ENCODE measurements at regions not wholly inside any gene's neighbourhood (a gene's known extent, or its start where the extent isn't known, plus 50 kb on each side); places are given as distances from the start of the nearest gene placed in this dataset.
"Not testable (repeated sequence)": the region's sequence is repeated elsewhere in the genome, so short reads cannot be mapped to it uniquely, and the experiment has no call there.

DNA sequence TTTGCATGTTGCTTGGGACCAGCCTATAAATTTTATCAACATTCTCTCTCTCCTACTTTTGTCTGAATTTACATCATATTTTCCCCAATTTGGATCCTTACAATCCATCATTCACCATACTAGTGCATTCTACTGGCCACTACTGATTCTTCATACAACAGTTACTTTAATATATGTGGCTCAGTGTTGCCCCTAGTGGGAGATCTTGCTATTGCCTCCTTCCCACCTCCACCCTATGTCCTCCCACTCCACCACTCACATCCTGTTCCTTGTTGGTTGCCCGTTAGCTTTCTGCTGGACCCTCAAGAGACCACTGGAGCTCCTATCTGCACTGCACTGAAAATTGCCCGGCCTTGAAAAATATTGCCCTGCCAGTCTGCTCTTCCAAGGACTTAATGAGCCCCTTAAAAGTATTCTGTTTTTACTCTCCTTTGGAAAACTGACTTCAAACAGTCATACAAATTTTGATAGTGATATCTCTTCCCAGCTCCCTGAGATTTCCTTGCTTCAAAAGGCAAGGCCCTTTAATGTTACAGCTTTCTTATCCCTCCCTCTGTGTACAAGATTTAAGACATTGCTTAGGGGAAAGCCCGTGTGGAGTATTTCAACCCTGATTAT, 243.2 kb upstream of the TMEM229A start:
- no peak for ATAC-seq
- DNase-seq: no peak
- intact Hi-C loops (cut with DNase I): no loop called here

DNA sequence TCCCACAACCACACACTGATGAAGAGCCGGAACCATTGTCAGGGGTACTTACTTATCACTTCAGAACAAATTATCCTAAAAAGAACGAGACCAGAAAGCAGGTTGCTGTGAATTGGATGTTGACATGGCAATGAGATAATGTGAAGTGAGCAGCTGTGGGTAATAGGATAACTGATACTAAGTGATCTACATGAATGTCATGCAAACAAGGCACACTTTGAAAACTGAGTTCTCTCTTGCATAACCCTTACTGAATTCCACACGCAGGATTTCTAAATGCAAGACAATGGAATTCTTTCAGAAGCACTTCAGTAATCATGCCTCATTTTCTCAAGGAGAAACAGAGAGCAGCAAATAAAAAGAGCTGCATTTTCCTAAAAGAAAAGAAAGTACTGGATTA, 242.5 kb upstream of the TMEM229A start:
- no peak for ATAC-seq
- DNase-seq: no peak
- intact Hi-C loops (cut with DNase I): no loop called here

DNA sequence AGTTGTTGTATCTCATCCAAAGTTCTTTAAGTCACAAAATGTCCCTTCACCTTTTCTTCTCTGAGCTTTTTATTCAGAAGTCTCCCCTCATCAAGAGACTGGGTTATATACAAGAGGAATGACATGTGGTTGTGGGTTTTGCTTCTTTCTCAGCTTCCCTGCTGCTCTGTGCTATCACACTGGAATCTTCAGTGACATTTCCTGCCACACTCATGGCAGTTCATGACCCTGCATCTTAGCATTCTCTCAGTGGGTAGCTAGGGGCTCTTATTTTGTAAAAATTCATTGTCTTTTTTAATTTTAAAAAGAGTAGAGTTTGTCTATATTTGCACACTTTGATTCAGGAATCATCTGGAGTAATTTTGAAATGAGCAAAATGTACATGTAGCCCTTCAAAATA, 236.9 kb upstream of the TMEM229A start:
- no peak for DNase-seq
- no peak for ATAC-seq
- intact Hi-C loops (cut with DNase I): no loop called here

DNA sequence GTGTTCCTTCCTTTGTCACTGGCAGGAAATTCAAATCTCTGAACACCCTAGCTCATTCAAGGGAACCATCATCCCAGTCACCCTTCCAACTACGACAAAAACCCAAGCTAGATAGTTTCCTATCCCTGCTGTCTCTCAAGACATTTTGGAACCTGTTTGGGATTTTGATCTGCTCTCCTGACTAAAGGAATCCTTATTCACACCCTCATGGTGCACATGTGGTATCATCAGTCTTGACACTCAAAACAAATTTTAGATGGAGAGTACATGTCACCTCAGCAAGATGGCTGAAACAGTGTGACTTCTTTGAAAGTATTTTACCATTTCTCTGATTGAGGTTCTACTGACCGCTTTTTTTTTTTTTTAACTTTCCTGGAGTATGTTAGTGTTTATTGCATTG, 234.3 kb upstream of the TMEM229A start:
- no peak for DNase-seq
- intact Hi-C loops (cut with DNase I): no loop called here

DNA sequence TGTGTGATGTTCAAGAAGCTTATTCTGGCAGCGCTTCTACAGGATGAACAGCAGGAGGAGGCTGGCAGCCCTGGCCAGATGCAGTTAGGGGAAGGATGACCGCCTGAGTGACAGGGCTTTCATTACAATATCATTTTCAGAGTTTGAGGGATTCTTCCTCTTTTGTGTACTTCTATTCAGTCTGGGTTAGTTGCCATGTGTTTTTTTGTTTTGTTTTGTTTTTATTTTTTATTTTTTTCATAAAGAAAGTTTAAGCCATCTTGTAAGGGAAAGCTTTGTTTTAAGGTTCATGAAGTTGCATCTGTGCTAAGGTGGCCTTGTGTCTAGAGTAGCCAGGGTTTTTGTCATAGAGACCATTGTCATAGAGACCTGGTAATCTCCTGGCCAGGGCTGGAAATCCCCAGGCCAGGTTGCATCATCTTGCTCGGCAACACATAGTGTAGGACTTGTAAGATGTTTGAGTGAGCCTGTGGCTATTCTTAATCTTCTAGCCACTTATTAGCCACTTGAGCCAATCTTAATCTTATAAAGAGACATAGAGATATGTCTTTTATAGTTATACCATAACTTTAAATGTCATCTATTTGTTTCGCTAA, 230.5 kb upstream of the TMEM229A start:
- intact Hi-C loops (cut with DNase I): no loop called here
- DNase-seq (no peak), ATAC-seq (no peak)

More for the DNA sequence above, 234.3 kb upstream of the TMEM229A start:
- ATAC-seq: no peak

DNA sequence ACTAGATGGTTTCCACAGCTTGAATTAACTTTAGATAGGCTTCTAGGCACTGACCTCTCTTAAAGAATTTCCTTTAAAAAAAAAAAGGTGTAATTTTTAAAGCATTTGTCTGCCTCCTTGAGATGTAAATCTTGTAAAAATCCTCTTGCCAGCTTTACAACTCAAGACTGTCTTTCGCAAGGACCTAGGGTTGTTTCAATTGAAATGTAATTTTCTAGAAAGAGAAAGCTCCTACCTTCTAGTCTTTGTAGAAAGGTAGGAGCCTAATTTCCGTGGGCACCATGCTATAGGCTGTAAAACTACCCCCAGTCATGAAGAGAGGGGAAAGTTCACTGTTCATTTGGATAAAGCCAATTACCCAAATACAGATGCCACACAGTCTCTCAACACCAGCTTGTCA, 228.8 kb upstream of the TMEM229A start:
- ATAC-seq (no peak), DNase-seq (no peak)
- intact Hi-C loops (cut with DNase I): no loop called here

DNA sequence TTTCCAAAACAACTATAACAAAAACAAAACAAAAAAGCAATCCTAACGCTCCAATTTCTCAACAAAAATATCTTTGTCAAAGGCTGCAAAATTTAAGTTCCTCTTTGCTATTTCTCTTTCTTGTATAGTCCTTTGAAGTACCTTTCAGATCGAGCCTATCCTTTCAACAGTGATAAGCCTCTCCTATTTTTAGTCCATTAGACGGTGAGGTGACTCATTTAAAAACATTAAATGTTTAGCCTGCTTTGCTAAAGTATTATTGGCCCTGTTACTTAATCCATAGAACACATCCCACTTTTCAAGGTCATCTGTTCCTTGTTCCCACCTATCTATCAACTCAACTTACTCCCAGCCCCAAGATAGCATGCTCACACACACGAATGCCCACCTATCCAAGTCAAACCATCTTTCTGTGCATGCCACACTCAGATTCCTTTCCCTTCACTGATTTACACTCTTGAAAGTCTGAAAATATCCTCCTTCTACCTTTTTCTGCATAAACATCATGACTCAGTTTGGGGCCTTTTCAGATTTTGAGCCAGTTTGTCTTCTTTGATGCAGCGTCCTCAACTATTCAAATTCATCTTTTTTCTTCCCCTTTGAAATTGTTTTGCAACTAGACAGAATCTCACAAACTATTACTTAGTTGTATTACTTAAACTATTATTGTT, 224.9 kb upstream of the TMEM229A start:
- DNase-seq (no peak), ATAC-seq (peak in 1 of 2 donors; percentile 25)
- intact Hi-C loops (cut with DNase I): no loop called here

DNA sequence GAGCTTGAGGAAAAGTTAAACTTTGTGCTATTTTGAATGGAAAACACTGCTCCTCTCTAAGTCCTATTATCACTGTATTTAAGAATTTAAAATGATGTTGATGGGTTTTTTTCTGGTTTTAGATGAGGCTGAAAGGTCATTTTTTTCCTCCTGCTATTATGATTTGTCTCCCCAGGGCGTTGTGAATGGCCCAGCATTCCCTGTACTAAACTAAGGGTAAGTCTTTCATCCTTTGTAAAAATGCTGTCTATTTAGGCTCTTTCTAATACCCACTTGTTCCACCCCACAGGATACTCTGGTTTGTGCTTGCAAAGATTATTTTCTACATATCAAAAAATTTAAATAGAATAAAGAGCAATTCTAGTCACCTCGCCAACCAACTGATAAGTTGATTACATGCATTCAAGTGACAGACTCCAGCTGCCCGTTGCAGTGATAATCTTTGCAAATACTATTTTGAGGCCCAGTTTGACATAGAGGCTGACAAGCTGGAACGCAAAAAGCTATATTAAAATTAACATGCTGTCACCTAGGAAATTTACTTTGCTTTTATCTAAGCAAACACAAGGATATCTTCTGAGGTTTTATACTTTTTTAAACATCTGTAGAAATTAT, 222.3 kb upstream of the TMEM229A start:
- ATAC-seq (no peak), DNase-seq (no peak)
- intact Hi-C loops (cut with DNase I): no loop called here

DNA sequence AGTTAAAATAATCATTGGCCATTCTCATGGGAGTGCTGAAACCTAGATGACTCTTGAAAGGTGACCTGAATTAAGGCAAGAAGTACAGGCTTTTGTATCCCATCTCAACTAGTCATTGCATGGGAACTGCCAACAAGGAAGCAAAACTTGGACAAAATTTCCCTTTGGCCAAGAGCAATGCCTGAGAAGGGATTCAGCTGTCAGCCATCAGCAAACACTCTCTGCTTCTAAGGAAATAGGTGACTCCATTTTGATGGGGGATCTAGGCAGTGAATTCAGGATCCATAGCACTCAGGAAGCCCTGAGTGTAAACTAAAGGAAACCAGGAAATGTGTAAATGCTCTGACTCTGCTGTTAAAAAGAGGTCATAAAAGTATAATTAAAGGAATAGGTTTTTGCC, 221.5 kb upstream of the TMEM229A start:
- ATAC-seq: no peak
- no peak for DNase-seq
- intact Hi-C loops (cut with DNase I): no loop called here

DNA sequence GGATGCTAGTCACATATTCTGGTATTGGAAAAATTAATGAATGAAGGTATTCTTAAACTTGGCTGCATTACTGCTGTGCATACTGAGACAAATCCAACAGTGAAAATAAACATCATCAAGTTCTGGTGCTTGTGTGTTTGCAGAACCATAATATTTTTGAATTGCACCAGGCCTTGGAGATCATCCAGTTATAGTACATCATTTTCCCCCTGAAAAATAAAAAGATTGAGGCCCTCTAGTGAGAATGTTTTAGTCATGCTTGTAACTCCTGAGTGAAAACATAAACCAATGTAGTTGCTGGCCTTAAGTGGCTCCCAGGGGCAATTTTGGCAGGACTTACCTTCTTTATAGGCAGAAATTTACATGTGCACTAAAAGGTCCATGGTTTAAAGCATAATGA, 218.8 kb upstream of the TMEM229A start:
- DNase-seq (no peak), ATAC-seq (no peak)
- intact Hi-C loops (cut with DNase I): no loop called here

DNA sequence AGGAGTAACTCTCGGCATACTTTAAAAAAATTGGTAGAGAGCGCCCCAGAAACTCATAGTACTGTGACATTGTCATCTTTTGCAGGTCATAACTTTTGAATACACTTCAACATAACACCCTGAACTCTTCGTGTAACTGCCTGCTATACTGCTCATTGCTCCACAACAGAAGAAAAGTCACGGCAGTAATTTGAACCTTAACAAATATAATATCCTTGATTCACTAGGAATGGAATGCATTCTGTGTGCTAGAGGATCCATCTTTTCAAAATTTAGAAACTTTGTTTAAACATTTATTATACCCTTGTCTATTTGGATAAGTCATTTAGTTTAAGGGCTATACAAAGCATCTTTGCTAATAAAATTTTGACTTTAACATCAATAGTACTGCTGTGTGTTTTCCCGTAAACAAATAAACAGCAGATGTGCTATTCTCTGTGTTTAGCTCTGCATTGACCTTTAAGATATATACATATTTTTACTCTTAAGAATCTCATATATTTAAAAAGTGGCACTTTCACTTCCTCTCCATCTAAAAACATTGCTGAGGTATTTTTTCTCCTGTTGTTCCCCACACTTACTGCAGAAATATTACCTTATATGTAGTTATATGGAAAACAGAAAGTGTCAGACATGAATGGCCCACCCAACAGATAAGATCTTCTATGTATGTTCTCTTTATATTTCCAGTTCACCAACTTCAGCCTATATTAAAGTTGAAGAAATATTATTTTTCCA, 217.6 kb upstream of the TMEM229A start:
- ATAC-seq (no peak), DNase-seq (no peak)
- intact Hi-C loops (cut with DNase I): no loop called here

DNA sequence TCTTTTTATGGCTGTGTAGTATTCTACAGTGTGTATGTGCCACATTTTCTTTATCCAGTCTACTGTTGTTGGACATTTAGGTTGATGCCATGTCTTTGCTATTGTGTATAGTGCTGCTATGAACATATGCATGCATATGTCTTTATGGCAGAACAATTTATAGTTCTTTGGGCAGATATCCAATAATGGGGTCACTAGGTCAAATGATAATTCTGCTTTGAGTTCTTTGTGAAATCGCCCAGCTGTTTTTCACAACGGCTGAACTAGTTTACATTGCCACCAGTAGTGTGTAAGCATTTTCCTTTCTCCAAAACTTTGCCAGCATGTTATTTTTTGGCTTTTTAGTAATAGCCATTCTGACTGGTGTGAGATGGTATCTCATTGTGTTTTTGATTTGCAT, 214.8 kb upstream of the TMEM229A start:
- DNase-seq (no peak), ATAC-seq (no peak)
- intact Hi-C loops (cut with DNase I): no loop called here

DNA sequence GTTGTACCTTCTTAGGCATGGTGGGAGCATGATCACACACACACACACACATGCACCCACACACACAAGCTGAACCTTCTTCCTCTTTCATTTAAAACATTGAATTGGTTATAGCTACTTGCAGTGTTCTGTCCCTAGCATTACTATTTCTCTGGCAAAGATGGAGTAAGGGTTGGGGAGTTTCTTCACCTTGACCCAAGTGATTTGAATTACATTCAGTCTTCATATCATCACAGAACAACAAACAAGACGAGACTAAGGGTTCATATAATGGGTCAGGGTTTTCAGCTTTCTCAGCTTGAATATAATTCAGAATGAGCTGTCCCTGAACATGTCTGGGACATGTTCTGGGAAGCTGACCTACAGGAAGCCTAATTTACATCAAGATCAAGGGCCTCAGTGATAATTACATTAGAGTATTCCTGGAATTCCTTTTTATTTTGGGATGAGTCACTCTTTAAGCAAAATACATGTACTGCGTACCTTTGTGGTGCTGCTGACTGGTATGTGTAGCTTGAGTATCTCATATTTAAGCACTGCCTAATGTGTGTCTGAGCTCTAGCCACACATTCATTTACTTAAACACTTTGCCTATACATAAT, 213.5 kb upstream of the TMEM229A start:
- intact Hi-C loops (cut with DNase I): no loop called here
- no peak for DNase-seq
- ATAC-seq: no peak

DNA sequence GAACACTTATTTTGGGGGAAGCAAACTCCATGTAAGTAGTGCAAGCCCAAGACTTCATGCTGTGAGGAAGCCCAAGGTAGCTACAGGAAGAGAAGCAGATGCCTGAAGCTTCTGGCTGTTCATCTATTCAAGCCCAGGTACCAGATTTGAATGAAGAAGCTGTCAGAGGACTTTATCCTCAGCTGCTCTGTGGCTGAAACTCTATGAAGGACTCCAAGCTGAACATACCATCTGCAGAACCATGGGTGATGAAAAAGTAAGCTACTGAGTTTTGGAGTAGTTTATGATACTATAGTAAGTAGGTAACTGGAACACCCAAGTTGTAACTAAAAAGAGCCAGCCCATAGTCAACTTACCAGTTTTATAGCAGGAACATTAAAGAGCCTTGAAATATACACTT, 211.6 kb upstream of the TMEM229A start:
- DNase-seq; ATAC-seq; intact Hi-C loops (cut with DNase I): not testable (repeated sequence)

DNA sequence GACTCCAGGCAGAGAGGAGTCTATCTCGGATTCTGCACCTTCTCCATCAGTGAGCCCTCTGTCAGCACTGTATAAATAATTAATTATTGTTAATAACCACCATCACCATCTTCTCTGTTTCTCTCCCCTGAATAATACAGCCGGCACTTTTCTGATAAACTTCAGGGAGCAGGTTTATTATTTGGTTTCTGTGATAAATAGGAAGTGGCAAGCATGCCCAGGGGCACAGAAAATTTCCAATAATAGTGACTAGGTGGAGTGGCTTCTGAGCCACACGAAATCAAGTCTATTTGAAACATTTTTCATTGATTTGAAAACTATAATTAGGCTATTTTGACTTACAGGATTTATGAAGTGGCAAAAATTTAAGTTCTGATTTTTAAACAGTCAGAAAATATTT, 186.8 kb upstream of the TMEM229A start:
- no peak for ATAC-seq
- DNase-seq: no peak
- intact Hi-C loops (cut with DNase I): no loop called here

DNA sequence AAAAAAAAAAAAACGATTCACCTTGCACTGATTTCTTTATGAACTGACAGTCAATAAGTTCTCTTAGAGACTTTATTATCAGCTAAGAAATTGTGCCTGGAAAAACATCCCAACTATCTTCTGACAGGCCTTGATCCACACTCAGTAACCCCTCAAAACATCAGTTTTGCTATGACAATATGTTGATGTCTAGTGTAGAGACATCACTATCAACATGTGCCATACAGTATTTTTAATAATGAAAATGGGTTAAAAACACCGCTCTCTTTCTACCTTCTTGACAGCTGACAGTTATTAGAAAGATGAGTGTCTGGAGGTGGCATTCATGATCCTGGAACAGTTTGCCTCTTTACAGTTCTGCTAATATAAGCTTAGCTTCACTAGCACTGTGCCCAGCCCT, 175.8 kb upstream of the TMEM229A start:
- no peak for DNase-seq
- ATAC-seq: no peak
- intact Hi-C loops (cut with DNase I): no loop called here

DNA sequence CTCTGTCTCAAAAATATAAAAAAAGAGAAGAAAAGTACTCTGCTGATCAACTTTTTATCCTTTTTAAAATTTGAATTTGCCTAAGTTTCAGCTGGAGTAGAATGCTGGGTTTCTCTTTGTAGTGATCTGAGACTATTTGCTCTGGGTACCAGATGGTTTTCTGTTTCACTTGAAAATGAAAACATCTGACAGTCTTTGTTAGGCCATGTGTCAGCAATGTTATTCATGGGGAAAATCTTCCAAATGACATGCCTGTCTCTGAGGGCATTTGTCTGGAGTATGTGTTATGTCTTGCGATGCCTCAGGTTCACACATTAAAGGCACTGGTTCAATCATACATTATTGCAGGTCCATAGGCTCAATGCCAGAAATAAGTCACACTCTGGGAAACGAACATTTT, 175.3 kb upstream of the TMEM229A start:
- ATAC-seq: no peak
- intact Hi-C loops (cut with DNase I): no loop called here
- no peak for DNase-seq

DNA sequence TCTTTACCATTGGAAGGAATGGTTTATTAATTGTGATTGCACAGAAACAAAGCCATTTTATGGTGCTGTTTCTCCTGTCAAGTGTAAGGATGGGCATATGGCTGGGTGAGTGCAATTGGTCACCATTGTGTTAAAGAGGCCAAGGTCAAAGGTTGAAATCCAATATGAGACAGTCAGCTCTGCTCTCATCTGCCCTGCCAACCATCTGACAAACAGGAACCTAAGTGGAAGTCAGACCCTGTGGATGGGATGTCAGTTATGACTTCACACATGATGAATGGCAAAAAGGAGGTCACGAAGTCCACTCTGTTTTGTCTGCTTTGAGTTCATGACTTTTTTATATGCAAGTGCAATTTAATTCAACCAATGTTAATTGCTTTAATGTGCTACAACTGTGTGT, 172.7 kb upstream of the TMEM229A start:
- intact Hi-C loops (cut with DNase I): no loop called here
- no peak for DNase-seq
- ATAC-seq: no peak

DNA sequence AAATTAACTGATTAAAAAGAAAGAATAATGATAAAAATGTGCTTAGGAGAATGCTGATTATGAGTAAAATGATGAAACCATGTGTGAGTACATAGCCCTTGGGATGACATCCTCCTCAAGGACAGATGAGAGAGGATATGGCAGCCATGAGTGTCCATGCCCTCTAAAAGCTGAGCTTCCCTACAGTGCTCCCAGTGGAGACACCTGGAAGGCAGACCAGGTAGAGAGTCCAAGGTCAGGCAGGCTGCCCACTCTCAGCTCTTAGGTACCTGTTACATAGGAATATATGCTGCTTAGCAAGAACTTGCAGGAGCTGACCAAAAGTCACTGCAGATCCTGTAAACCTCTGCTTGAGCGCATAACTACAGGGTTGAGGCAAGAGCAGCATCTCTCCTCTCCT, 169.7 kb upstream of the TMEM229A start:
- intact Hi-C loops (cut with DNase I): no loop called here
- no peak for DNase-seq
- no peak for ATAC-seq
